GM10266 (cell line): ENCODE measurements at regions not wholly inside any gene's neighbourhood (a gene's known extent, or its start where the extent isn't known, plus 50 kb on each side); places are given as distances from the start of the nearest gene placed in this dataset.

Experiments
- DNase-seq: peaks from one replicate; pipeline ENCODE4 v3.0.0; 2012; ENCODE audit errors: extremely low spot score
- CTCF ChIP-seq: IDR thresholded peaks from 2 replicates; pipeline ENCODE4 v1.5.1; 2012; ENCODE audit warnings: mild to moderate bottlenecking, low read depth; ENCODE audit not compliant: control insufficient read depth, insufficient read depth; ENCODE audit errors: missing control alignments

DNA sequence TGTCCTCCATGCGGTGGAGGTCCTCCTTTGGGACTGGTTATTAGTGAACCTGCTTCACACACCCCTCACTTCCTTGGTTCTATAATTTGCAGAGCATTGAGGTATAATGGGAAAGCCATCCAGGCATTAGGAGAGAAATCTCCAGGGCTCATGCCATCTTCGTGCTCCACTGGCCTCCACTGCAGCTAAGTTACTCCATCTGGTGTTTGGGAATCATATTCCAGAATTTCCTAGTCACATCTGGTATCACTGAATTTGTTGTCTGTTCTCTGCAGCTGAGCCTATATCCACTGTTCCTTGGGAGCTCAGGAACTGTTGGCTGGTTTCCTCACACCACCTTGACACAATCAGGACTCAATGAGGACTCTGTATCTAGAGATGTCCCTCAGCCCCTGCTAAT is 173.0 kb upstream of the TSHZ2 start:
- no peak for TF ChIP-seq CTCF
- DNase-seq = no peak

GRCh38 chr20:52798124-52798523 is 174.0 kb upstream of the TSHZ2 start:
- DNase-seq = no peak
- no peak for TF ChIP-seq CTCF

DNA sequence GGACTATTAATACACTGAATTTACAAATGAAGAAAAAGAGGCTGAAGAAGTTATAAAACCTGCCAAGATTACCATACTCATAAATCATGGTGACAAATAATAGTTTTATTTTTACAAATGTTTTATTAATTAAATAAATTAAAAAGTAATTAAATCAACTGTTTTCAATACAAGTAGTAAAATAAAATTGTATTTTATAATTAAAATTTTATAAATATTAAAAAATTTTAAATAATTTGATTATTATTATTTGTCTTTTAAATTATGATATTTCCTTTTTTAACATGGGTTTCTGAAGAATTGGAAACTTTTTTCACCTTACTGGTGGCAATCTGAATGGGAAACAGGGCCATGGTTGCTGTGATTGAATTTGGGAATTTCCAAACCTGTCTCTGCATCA is 177.3 kb upstream of the TSHZ2 start:
- no peak for DNase-seq
- TF ChIP-seq CTCF = no peak

DNA sequence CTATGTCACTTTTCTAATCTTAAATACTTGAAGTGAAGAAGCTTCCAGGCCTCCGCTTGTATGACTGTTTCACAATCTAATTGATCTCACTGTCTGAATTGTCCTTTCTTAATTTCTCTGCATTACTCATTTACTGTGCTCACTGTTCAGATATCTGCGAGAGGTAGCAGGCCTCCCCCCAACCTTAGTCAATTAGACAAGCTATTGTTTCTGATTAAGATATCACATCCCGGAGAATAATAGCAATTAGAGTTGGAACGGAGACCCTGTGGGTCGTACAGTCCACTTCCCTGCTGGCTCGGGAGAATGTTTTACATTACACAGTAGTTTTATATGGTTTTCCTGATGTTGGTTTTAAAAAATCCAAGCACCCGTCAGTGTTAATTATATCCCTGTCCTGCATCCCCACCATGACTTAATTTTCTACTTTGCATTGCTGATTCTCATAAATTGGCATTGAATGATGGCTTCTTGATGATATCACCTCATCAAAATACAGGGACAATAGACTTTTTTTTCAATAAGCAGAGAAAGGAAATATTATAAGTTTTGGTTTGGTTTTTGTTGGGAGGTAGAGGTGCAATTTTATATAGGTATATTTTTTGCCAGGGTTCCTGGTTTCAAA is 178.7 kb upstream of the TSHZ2 start:
- no peak for DNase-seq
- no peak for TF ChIP-seq CTCF

DNA sequence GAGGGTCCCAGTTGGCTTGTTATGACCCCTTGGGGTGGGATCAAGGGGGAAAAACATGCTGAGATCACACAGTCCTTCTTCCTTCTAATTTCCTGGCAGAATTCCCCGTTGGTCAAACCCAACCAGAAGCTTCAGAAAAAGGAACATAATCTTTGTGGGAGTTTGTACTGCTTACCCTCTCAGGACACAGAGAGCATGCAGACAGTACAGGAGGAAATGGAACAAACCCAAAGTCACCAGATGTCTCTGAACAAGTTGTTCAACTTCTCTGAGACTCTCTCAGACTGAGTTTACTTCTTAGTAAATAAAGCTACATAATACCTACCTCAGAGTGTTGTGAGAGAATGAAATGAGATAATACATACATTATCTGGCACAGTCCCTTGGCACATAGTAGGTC is 181.1 kb upstream of the TSHZ2 start:
- DNase-seq = no peak
- no peak for TF ChIP-seq CTCF

DNA sequence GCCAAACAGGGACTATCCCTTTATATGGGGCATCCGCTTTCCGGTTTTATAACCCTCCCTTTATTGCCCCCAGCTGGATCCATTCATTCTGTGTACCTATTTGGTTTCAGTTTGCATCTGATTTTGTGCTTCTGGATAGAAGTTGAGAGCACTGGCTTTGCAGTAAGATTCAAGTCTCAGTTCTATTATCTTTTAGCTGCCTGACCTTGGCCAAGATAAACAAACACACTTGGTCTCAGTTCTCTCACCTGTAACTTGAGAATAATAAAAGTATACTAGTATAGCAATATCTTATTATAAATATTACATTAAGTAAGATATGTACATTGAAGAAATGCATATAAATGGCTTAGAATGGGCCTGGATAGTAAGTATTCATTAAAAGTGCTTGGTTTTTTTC is 182.4 kb upstream of the TSHZ2 start:
- no peak for TF ChIP-seq CTCF
- DNase-seq = no peak

DNA sequence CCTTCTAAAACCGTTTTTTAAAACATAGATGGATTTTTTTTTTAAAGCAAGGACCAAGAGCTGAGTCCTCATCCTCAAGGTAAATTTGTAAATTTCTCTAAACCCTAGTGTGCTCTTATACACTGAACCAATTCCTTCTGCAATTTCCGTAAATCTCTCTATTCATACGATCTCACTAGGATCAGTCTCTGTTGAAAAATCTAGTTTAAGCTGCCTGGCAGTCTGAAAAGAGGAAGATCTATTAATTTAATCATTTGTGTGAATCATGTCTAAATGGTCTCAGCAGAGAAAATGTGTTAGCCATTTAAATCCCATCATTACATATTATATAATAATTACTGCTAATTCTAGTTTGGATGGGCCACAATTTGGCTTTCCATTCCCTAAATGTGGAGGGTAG is 184.2 kb upstream of the TSHZ2 start:
- TF ChIP-seq CTCF = no peak
- no peak for DNase-seq
